HG03025 (cell line): ENCODE measurements at regions not wholly inside any gene's neighbourhood (a gene's known extent, or its start where the extent isn't known, plus 50 kb on each side); places are given as distances from the start of the nearest gene placed in this dataset.

ENCODE experiments used
- ATAC-seq: cut with Tn5 transposase; IDR thresholded peaks from one replicate; pipeline ENCODE4 v1.9.1; 2021; ENCODE audit warnings: mild to moderate bottlenecking, moderate library complexity; ENCODE audit not compliant: unreplicated experiment, low FRiP score

GRCh38 chr17:14959106-14959648 lies 305.9 kb downstream of the PMP22 start:
- ATAC-seq: no peak

DNA sequence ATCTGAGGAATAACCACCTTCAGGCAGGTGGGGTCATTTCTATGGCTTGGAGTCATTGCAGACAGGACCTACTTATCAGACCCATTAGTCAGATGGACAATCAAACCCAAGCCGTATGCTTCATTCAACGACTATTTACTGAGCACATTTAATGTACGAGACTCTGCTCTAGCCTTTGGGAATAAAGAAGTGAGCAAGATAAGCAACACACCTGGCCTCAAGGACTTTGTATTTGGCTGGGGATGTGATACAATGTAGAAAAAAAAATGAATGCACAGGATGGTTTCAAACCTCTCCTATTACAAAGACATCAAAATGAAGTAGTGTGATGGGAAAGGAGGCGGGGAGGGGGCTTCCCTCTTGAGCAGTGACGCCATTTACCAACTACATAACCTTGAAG lies 311.7 kb downstream of the PMP22 start:
- no peak for ATAC-seq

DNA sequence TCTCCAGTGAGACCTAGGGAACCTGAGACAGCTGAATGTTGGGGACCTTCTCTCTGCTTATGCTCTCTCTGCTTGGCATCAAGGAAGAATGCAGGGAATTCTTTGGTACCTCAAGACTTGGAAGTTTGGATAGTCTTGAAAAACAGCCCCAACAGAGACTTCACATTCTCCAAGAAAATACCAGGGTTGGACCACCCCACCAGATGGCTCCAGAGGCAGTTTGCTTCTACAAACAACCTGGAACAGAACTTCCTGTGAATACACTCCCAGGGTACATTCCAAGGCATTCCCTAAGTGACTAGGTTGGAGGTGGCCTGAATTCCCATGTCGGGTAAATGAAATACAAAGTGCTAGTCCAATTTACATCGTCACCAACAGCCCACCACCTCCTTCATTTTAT lies 314.4 kb downstream of the PMP22 start:
- ATAC-seq: no peak

DNA sequence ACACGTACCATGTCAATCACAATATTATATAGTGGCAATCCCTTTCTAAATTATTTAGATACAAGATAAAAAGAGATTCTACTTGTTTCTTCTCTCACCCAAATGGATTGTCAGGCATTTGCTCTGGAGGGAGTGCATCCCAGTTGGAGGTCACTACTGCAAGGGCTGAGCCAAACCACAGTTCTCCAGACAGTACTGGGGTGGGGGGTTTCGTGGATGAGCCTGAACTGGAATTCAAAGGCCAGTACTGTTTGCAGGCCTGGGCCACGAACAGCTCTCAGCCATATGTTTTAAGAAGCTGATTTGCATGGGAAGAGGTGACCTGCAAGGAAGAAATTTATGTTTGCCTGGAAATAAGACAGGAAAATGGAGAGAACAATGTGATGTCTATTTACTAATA lies 314.9 kb downstream of the PMP22 start:
- ATAC-seq: no peak

GRCh38 chr17:14947671-14948070 lies 317.5 kb downstream of the PMP22 start:
- ATAC-seq: no peak

GRCh38 chr17:14946481-14946880 lies 318.6 kb downstream of the PMP22 start:
- no peak for ATAC-seq

- ATAC-seq: no peak
These were observed 322.5 kb downstream of the PMP22 start for GRCh38 chr17:14942526-14943190.

DNA sequence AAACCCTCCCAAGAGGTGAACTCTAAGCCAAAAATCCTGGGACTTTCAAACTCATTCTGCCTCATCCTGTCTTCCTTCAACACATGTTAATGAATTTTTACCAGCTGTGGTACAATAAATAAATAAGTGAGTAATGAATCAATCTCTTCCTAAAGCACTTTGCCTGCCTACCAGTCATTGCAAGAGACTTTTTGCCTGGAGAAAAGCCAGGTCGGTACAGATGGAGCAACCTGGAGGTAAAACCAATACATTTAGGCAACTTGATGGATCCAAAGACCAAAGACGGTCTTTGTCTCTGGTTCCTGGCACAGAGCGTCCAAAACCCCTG lies 324.2 kb downstream of the PMP22 start:
- ATAC-seq: no peak

DNA sequence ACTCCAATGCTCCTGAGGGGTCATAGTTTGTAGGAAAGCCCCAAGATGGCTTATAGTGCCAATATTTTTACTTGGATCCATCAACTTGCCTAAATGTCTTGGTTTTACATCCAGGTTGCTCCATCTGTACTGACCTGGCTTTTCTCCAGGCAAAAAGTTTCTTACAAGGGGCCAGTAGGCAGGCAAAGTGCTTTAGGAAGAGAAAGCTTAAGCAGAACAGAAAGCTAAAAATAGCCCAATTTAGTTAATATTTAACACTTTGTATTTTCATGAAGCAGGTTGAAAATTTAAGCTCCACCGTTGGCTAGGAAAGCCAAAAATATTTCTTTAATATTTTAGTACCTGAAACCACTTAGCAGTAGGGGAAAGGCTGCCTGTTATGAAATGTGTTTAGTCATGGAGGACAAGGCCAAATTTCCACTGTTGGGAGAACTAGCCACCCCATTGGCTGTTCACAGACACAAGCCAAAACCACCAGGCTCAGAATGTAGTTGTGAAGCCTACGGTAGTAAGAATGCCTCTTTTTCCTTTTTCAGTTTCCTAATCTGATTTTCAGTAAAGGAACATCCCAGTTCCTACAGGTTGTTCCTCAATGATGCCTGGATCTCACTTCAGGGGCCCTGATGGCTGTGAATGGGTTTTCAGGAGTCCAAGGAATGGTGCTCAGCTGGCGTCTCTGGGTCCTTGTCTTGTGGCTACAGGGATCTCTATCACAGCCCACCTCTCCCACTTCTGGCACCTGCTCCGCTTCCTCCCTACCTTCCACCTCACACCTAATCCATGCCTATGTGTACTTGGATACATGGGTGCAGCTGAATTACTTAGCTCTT lies 324.8 kb downstream of the PMP22 start:
- no peak for ATAC-seq

DNA sequence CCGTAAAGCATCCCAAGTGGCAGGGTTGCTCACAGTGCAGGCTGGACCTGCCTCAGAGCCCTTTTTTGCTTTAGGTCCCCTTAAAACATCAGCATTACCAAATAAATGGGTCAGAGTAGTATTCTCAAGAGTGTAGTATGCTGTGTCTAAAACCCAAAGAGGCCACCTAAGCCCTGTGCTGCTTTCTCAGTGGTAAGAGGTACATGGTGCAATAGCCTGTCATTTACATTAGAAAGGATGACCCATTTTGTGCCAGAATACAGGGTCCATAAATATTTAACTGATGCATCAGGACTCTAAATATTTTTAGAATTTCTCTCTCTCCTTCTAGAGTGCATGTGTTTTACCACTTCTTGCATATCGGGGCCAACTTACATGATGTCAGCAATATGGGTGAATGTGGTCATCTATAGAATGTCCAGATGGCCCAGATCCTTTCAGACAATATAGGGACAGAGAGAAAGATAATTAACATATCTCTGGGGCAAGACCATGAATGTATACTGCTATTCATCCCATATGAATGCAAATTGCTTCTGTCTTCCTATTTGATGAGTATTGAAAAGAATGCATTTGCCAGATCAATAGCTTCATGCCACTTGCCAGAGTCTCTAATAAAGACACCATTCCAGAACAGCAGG lies 329.2 kb downstream of the PMP22 start:
- no peak for ATAC-seq

DNA sequence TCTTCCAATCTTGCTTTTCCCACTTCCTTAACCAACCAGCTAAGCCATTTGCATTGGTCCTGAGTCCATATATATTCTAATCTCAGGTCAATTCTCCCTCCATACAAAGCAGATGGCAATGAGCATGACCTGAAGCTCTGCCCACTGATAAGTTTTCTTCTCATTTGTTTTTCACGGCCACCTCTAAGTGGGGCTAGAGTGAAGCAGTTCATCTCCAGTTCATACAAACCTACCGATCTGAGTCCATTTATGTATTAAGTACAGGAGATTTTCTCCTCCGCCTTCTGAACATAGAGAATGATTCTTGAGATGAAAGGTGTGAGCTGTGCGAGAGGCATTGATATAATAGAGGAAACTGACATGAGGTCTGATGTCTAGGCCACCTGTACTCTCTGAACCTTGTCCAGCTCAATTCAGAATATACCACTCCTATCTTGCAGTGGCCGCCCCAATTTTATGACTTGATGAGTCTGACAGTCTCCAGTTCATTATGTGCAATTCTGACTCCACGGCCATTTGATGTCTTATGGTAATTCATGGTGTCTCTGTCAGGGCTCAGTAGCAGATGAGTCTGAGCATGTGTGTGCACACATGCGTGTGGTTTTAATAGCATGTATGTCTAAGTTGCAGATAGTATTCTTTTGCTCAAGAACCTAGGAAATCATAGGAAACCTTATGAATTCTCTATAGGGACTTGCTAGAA lies 329.8 kb downstream of the PMP22 start:
- ATAC-seq: no peak

DNA sequence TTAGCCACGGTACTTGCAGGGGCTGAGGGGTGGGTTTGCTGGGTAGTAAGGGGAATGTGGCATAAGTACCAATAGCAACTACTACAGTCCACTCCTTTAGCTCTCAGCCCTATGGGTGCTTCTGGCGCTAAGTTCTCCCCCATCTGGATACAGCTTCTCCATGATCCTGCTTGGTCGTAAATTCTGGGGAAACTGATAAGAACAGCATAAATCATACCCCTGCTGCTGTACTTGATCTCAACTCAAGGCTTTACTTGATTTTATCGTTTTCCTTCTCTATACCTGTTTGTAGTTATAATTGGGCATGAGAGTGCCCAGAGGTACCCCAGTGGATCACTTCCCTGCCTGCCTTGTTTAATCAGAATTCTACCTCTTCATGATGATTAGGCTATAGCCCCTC lies 331.4 kb downstream of the PMP22 start:
- no peak for ATAC-seq

GRCh38 chr17:14926526-14927122 lies 338.5 kb downstream of the PMP22 start:
- ATAC-seq: no peak

GRCh38 chr17:14926073-14926472 lies 339.1 kb downstream of the PMP22 start:
- no peak for ATAC-seq

DNA sequence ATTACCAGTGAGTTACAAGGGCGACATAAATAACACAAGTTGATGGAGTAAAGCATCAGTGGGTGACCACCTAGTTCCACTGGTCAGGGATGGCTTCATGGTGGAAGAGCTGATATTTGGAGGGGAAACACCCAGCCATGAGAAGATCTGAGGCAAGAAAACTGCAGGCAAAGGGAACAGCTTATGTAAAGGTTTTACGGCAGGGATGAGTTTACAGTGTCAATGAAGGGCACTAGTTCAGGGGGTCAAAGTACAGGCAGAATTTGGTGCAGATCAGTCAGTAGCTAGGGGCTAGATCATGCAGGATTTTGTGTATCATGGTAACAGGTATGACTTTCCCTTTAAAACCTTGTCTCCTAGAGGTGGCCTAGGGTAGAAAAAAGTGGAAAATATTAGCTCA lies 339.6 kb downstream of the PMP22 start:
- no peak for ATAC-seq

DNA sequence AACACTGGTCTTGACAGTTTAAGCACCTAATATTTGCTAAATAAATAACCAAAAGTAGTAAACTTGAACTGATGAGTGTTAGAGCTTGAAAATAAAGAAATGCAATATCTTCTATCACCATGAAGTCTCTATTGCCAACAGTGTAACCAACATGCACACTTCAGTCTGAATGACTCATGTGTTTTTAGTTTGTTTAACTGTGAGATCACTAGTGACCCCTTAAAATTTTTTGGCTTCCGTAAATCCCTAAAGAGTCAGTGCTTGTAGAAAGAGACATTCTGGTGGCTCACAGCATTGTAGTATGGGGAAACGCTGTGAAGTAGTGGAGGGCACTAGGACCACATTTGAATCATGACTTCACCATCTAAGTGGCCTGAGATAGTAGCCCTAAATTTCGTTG lies 341.1 kb downstream of the PMP22 start:
- no peak for ATAC-seq

- ATAC-seq: no peak
These were observed 342.7 kb downstream of the PMP22 start for GRCh38 chr17:14922411-14922810.

DNA sequence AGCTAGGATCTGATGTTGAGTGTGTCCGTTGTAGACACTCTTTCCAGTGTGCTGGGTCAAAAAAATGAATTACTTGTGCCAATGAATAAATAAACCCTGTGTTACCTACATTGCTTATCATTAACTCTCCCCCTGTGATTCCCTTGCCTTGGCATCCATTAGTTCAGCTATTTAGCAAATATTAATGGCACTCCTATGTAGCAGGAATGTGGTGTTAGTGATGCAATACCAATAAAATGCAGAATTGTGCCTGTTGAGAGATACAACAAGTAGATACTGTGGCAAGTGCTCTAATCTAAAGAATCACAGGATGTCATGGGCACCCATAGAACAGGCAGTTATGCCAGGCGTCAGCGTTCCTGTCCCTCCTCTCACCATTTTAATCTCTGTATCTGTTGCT lies 343.2 kb downstream of the PMP22 start:
- no peak for ATAC-seq

- ATAC-seq: no peak
These were observed 345.4 kb downstream of the PMP22 start for GRCh38 chr17:14919631-14920213.

DNA sequence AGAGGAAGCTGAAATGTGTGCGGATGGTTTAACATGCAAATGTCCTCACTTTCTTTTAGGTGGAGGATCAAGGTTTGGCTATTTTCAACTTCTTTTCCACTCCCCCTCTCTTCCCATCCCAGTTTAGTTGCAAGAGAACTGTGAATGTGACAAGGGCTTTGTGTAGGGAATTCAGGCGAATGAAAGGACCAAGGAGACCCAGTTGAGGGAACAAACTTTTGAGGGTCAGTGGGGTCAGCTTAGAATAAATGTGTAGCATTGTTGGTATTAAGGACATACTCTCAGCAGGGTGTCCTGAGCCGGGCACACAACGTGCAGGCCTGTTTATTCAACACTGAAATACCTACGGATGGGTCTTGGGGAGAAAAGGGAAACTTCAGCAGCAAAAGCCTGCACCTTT lies 346.0 kb downstream of the PMP22 start:
- no peak for ATAC-seq
